Caco-2 (cell line): ENCODE measurements at regions not wholly inside any gene's neighbourhood (a gene's known extent, or its start where the extent isn't known, plus 50 kb on each side); places are given as distances from the start of the nearest gene placed in this dataset.

Experiments used
- BruUV-seq: library from RNA; stranded (reverse); fragments of 400-500 nt; replicated peaks from 2 replicates; lab custom pipeline; 2021; lab: Mats Ljungman, UMichigan
- CTCF ChIA-PET: fragments of 300-600 bp; sonication (Branson Sonifier 250); formaldehyde crosslinking; loops from one replicate; lab custom pipeline; 2022; ENCODE audit warnings: antibody characterized with exemption; lab: Charles Lee
- POLR2A ChIA-PET: fragments of 300-600 bp; sonication (Branson Sonifier 250); formaldehyde crosslinking; loops from one replicate; lab custom pipeline; 2022; ENCODE audit warnings: antibody characterized with exemption; lab: Charles Lee
- DNase-seq, 2 experiments: peaks; one replicate each; pipeline versions ENCODE4 v3.0.0 to v3.0.0-alpha.2; 2020 to 2022
- H3K27me3 ChIP-seq: replicated peaks from 2 replicates; pipeline ENCODE4 v1.6.0; 2011; ENCODE audit warnings: low read length; ENCODE audit not compliant: control insufficient read depth, insufficient read depth
- H3K36me3 ChIP-seq: 2 replicates; pipeline ENCODE4 v1.5.1; 2011; ENCODE audit warnings: low read length; ENCODE audit not compliant: control insufficient read depth, insufficient read depth
- H3K4me1 ChIP-seq: fragments of 250-450 bp; sonication (Bioruptor Pico); 2 replicates; pipeline ENCODE4 v1.5.1; 2020; ENCODE audit warnings: mild to moderate bottlenecking
- H3K4me3 ChIP-seq: 2 replicates; pipeline ENCODE4 v1.5.1; 2011; ENCODE audit warnings: low read depth, mild to moderate bottlenecking, control low read depth, low read length
- H3K9me3 ChIP-seq: fragments of 250-450 bp; sonication (Bioruptor Pico); 2 replicates; pipeline ENCODE4 v1.5.1; 2020; ENCODE audit warnings: mild to moderate bottlenecking, moderate library complexity
- H3K27ac Mint-ChIP-seq: one replicate; pipeline ENCODE4 v1.8.0; 2022; ENCODE audit warnings: mixed read lengths; ENCODE audit not compliant: unreplicated experiment
- H3K27me3 Mint-ChIP-seq: one replicate; pipeline ENCODE4 v1.8.0; 2022; ENCODE audit warnings: mixed read lengths; ENCODE audit not compliant: insufficient read depth, unreplicated experiment
- H3K36me3 Mint-ChIP-seq: one replicate; pipeline ENCODE4 v1.8.0; 2022; ENCODE audit warnings: mild to moderate bottlenecking, mixed read lengths; ENCODE audit not compliant: insufficient read depth, unreplicated experiment
- H3K4me1 Mint-ChIP-seq: one replicate; pipeline ENCODE4 v1.8.0; 2022; ENCODE audit warnings: low read depth, mixed read lengths; ENCODE audit not compliant: unreplicated experiment
- H3K4me3 Mint-ChIP-seq: one replicate; pipeline ENCODE4 v1.8.0; 2022; ENCODE audit warnings: mild to moderate bottlenecking, moderate library complexity, mixed read lengths; ENCODE audit not compliant: unreplicated experiment
- H3K9me3 Mint-ChIP-seq: one replicate; pipeline ENCODE4 v1.8.0; 2022; ENCODE audit warnings: mixed read lengths; ENCODE audit not compliant: unreplicated experiment
- intact Hi-C: fragments of 100-400 bp; cut with micrococcal nuclease; formaldehyde crosslinking; loops from one replicate; pipeline ENCODE4 v1.10.0; 2022; ENCODE audit not compliant: unreplicated experiment
- TF ChIP-seq, protein P1 (sequence below), 2 experiments: fragments of 200-600 bp in 1 of 2; IDR thresholded peaks; 1 replicate in 1 of 2; 2 replicates in 1 of 2; pipeline versions ENCODE4 v1.5.1 to v1.8.0; 2011 to 2022; ENCODE audit warnings: antibody characterized with exemption in 1 of 2, control low read depth in 1 of 2, inconsistent platforms in 1 of 2, low read depth in 1 of 2, low read length in 1 of 2, mild to moderate bottlenecking in 1 of 2, moderate library complexity in 1 of 2; ENCODE audit not compliant: insufficient read depth in 1 of 2, severe bottlenecking in 1 of 2, unreplicated experiment in 1 of 2

DNA sequence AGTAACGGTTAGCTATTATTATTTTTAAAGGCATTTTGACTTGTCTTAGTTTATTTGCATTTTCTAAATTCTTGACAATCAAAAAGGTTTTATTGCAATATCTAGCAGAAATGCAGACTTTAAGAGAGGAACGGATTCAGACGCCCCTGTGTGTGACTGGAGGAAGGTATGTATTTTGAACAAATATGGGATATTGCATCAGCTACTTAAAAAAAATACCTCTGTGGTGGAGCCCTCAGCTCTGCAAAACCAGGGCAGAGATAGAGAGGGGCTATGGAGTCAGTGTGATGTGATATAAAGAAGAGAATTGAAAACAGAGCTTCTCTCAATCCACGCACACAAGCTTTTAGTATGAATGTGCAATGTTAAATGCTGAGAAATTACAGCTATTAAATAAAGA is 142.4 kb downstream of the ICE1 start:
- Histone ChIP-seq H3K36me3 (no peaks in the 10 kb centered on the region), H3K27me3 (no peaks in the 10 kb centered on the region), H3K4me3 (no peak overlapping the region), H3K9me3 (no peaks in the 10 kb centered on the region), H3K4me1 (no peaks in the 10 kb centered on the region)
- TF ChIP-seq, protein P1, sequence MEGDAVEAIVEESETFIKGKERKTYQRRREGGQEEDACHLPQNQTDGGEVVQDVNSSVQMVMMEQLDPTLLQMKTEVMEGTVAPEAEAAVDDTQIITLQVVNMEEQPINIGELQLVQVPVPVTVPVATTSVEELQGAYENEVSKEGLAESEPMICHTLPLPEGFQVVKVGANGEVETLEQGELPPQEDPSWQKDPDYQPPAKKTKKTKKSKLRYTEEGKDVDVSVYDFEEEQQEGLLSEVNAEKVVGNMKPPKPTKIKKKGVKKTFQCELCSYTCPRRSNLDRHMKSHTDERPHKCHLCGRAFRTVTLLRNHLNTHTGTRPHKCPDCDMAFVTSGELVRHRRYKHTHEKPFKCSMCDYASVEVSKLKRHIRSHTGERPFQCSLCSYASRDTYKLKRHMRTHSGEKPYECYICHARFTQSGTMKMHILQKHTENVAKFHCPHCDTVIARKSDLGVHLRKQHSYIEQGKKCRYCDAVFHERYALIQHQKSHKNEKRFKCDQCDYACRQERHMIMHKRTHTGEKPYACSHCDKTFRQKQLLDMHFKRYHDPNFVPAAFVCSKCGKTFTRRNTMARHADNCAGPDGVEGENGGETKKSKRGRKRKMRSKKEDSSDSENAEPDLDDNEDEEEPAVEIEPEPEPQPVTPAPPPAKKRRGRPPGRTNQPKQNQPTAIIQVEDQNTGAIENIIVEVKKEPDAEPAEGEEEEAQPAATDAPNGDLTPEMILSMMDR (IDR thresholded peaks at IDR 0.05; ENCODE audit: insufficient read depth in 1 of 2, low read depth in 1 of 2, low read length in 1 of 2, severe bottlenecking in 1 of 2, unreplicated experiment in 1 of 2), result no peak
- POLR2A ChIA-PET, result no interaction called here
- BruUV-seq, result no TSS peak
- DNase-seq, result no peak
- H3K9me3 Mint-ChIP-seq, result no peaks in the 10 kb centered on the region
- no peak overlapping the region for H3K27ac Mint-ChIP-seq
- intact Hi-C loops, result no loop called here
- no peaks in the 10 kb centered on the region for H3K36me3 Mint-ChIP-seq
- peaks cover 16% of the 10 kb centered on the region for H3K27me3 Mint-ChIP-seq
- no peaks in the 10 kb centered on the region for H3K4me1 Mint-ChIP-seq
- no peak overlapping the region for H3K4me3 Mint-ChIP-seq
- CTCF ChIA-PET, result no interaction called here

DNA sequence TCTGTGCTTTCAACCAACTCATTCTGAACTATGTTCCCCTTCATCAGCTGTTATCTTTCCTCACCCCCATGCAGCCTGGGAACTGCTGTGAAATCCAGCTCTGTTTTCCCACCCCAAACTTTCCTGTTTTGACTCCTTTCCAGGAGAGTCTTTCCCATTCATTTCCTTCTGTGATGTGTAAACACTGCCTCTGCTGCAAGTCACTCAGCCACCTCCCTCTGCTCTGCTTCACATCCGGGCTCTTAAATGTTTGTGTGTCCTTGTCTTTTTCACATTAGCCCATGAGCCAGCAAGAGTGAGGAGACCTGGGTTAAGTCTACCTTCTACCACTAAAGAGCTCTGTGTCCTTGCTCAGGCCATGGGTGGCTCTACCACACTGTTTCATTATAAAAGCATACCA is 137.5 kb downstream of the ICE1 start:
- H3K4me1 Mint-ChIP-seq, result no peaks in the 10 kb centered on the region
- intact Hi-C loops, result no loop called here
- Histone ChIP-seq H3K9me3 (no peaks in the 10 kb centered on the region), H3K4me1 (no peaks in the 10 kb centered on the region), H3K4me3 (no peak overlapping the region), H3K27me3 (no peaks in the 10 kb centered on the region), H3K36me3 (no peaks in the 10 kb centered on the region)
- POLR2A ChIA-PET, result no interaction called here
- DNase-seq, result no peak
- no peak overlapping the region for H3K4me3 Mint-ChIP-seq
- no peaks in the 10 kb centered on the region for H3K36me3 Mint-ChIP-seq
- CTCF ChIA-PET, result no interaction called here
- TF ChIP-seq, protein P1 (IDR thresholded peaks at IDR 0.05; ENCODE audit: insufficient read depth in 1 of 2, low read depth in 1 of 2, low read length in 1 of 2, severe bottlenecking in 1 of 2, unreplicated experiment in 1 of 2), result no peak
- peaks cover 8% of the 10 kb centered on the region for H3K27me3 Mint-ChIP-seq
- no peak overlapping the region for H3K27ac Mint-ChIP-seq
- no TSS peak for BruUV-seq
- no peaks in the 10 kb centered on the region for H3K9me3 Mint-ChIP-seq

DNA sequence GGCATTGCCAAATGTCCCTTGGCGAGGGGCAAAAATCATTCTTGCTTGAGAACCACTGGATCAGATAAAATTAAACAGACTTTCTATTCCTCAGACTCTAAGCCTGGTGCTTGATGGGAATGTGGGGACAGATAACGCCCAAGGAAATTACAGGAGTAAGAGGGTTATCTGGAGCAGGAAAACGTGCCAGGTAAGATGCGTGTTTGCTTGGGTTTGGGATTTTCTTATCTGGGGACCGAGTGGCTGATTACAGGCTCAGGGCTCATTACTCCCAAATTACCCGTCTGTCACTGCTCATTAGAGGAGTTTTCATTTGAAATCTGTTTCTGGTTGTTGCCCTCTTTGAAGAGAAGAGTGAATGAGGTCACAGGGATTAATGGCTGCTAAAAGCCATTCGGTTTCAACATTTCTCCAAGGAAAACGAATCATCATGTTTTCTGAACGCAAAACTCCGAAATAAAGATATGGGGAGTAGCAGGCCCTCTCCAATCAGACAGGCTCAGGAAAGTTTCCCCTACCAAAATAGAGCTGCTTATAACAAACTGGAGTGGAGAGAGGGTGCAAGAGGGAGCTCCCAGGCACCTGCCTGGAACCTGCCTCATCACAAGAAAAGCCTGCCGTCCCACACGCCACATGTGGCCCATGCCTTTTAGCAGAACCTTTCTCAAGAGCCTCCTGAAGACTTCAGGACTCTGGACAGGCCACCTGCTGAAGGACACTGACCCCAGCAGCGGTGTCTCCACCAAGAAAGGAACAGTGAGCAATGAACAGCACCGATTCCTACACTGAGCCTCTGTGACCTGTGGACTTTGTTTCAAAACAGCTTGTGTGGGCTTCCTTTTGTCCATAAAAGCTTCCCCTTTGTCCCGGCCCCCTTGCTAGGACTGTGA is 136.4 kb downstream of the ICE1 start:
- no peaks in the 10 kb centered on the region for H3K36me3 Mint-ChIP-seq
- intact Hi-C loops, result no loop called here
- Histone ChIP-seq H3K9me3 (no peaks in the 10 kb centered on the region), H3K36me3 (no peaks in the 10 kb centered on the region), H3K4me3 (no peak overlapping the region), H3K27me3 (no peaks in the 10 kb centered on the region), H3K4me1 (no peaks in the 10 kb centered on the region)
- DNase-seq, result no peak
- CTCF ChIA-PET, result no interaction called here
- no peak overlapping the region for H3K27ac Mint-ChIP-seq
- BruUV-seq, result no TSS peak
- H3K4me1 Mint-ChIP-seq, result no peaks in the 10 kb centered on the region
- H3K4me3 Mint-ChIP-seq, result no peak overlapping the region
- TF ChIP-seq, protein P1 (IDR thresholded peaks at IDR 0.05; ENCODE audit: insufficient read depth in 1 of 2, low read depth in 1 of 2, low read length in 1 of 2, severe bottlenecking in 1 of 2, unreplicated experiment in 1 of 2), result no peak
- H3K9me3 Mint-ChIP-seq, result peaks cover 7% of the 10 kb centered on the region
- peaks cover 4% of the 10 kb centered on the region for H3K27me3 Mint-ChIP-seq
- POLR2A ChIA-PET, result no interaction called here
